HG02759 (cell line): ENCODE measurements at regions not wholly inside any gene's neighbourhood (a gene's known extent, or its start where the extent isn't known, plus 50 kb on each side); places are given as distances from the start of the nearest gene placed in this dataset.
"Not testable (repeated sequence)": the region's sequence is repeated elsewhere in the genome, so short reads cannot be mapped to it uniquely, and the experiment has no call there.

Source experiments
- ATAC-seq: cut with Tn5 transposase; IDR thresholded peaks from one replicate; pipeline ENCODE4 v1.9.1; 2021; ENCODE audit warnings: mild to moderate bottlenecking, moderate library complexity; ENCODE audit not compliant: unreplicated experiment

GRCh38 chr1:3989465-3989864, 89.4 kb upstream of the C1orf174 start:
- ATAC-seq, result no peak

GRCh38 chr1:3992103-3992556, 92.1 kb upstream of the C1orf174 start:
- ATAC-seq, result no peak

GRCh38 chr1:3992746-3993145, 92.7 kb upstream of the C1orf174 start:
- no peak for ATAC-seq

- ATAC-seq, result no peak
Observed at GRCh38 chr1:3993619-3994375, 93.7 kb upstream of the C1orf174 start.

GRCh38 chr1:3995141-3995780, 95.2 kb upstream of the C1orf174 start:
- ATAC-seq, result no peak

- ATAC-seq, result no peak
Observed at GRCh38 chr1:3996846-3997705, 97.0 kb upstream of the C1orf174 start.

- no peak for ATAC-seq
Observed at GRCh38 chr1:3998086-3998485, 98.0 kb upstream of the C1orf174 start.

GRCh38 chr1:3999514-3999913, 99.4 kb upstream of the C1orf174 start:
- not testable (repeated sequence) for ATAC-seq

- ATAC-seq, result no peak
Observed at GRCh38 chr1:3999941-4000735, 100.1 kb upstream of the C1orf174 start.

GRCh38 chr1:4000811-4001251, 100.8 kb upstream of the C1orf174 start:
- no peak for ATAC-seq

GRCh38 chr1:4001461-4001860, 101.4 kb upstream of the C1orf174 start:
- no peak for ATAC-seq

- no peak for ATAC-seq
Observed at GRCh38 chr1:4002061-4002521, 102.0 kb upstream of the C1orf174 start.

- ATAC-seq, result no peak
Observed at GRCh38 chr1:4002741-4003140, 102.7 kb upstream of the C1orf174 start.

GRCh38 chr1:4003846-4004505, 103.9 kb upstream of the C1orf174 start:
- ATAC-seq, result no peak

GRCh38 chr1:4004635-4005430, 104.8 kb upstream of the C1orf174 start:
- no peak for ATAC-seq

- no peak for ATAC-seq
Observed at GRCh38 chr1:4005431-4005830, 105.4 kb upstream of the C1orf174 start.

GRCh38 chr1:4006676-4007374, 106.8 kb upstream of the C1orf174 start:
- ATAC-seq, result no peak

GRCh38 chr1:4010284-4010683, 110.2 kb upstream of the C1orf174 start:
- no peak for ATAC-seq
